HEK293T (cell line): ENCODE measurements at regions not wholly inside any gene's neighbourhood (a gene's known extent, or its start where the extent isn't known, plus 50 kb on each side); places are given as distances from the start of the nearest gene placed in this dataset.

Source experiments
- BHLHE40 ChIP-seq: fragments of 450-650 bp; IDR thresholded peaks from 2 replicates; pipeline ENCODE4 v1.6.1; 2016; ENCODE audit warnings: mild to moderate bottlenecking, moderate library complexity, borderline replicate concordance
- ELF4 ChIP-seq: fragments of 450-650 bp; IDR thresholded peaks from 2 replicates; pipeline ENCODE4 v1.6.1; 2017; ENCODE audit warnings: antibody characterized with exemption
- FOXA1 ChIP-seq: fragments of 450-650 bp; IDR thresholded peaks from 2 replicates; pipeline ENCODE4 v1.6.1; 2016; ENCODE audit warnings: mild to moderate bottlenecking
- FOXK2 ChIP-seq: fragments of 450-650 bp; IDR thresholded peaks from 2 replicates; pipeline ENCODE4 v1.6.1; 2016; ENCODE audit warnings: mild to moderate bottlenecking
- FOXM1 ChIP-seq: fragments of 450-650 bp; IDR thresholded peaks from 2 replicates; pipeline ENCODE4 v1.6.1; 2017; ENCODE audit warnings: mild to moderate bottlenecking, borderline replicate concordance
- PKNOX1 ChIP-seq: fragments of 450-650 bp; IDR thresholded peaks from 2 replicates; pipeline ENCODE4 v1.6.1; 2016
- SP1 ChIP-seq: fragments of 450-650 bp; IDR thresholded peaks from 2 replicates; pipeline ENCODE4 v1.6.1; 2017
- SUZ12 ChIP-seq: fragments of 450-650 bp; IDR thresholded peaks from 2 replicates; pipeline ENCODE4 v1.6.1; 2016; ENCODE audit warnings: mild to moderate bottlenecking
- TARDBP ChIP-seq: fragments of 450-650 bp; IDR thresholded peaks from 2 replicates; pipeline ENCODE4 v1.6.1; 2016
- ZNF384 ChIP-seq: fragments of 450-650 bp; IDR thresholded peaks from 2 replicates; pipeline ENCODE4 v1.6.1; 2016

- no peak for TF ChIP-seq FOXA1
- TF ChIP-seq FOXM1, result no peak
- no peak for TF ChIP-seq FOXK2
- TF ChIP-seq SP1, result no peak
- no peak for TF ChIP-seq TARDBP
- no peak for TF ChIP-seq BHLHE40
- TF ChIP-seq PKNOX1, result no peak
- TF ChIP-seq SUZ12, result no peak
- no peak for TF ChIP-seq ELF4
- TF ChIP-seq ZNF384, result no peak
Observed at GRCh38 chr4:1563241-1563640, 120.9 kb downstream of the FAM53A start.
